GM12872 (cell line): ENCODE measurements at regions not wholly inside any gene's neighbourhood (a gene's known extent, or its start where the extent isn't known, plus 50 kb on each side); places are given as distances from the start of the nearest gene placed in this dataset.

ENCODE experiments used
- CTCF ChIP-seq: IDR thresholded peaks from 3 replicates; pipeline ENCODE4 v1.5.1; 2011; ENCODE audit warnings: low read depth, mild to moderate bottlenecking, low read length, moderate library complexity; ENCODE audit not compliant: insufficient read depth

GRCh38 chr18:961644-962355 is 57.1 kb downstream of the ADCYAP1 start:
- TF ChIP-seq CTCF: peak; percentile 86

GRCh38 chr18:963276-963675 is 58.6 kb downstream of the ADCYAP1 start:
- no peak for TF ChIP-seq CTCF

- no peak for TF ChIP-seq CTCF
These were observed 61.5 kb downstream of the ADCYAP1 start for GRCh38 chr18:965921-966758.

GRCh38 chr18:966759-967576 is 62.3 kb downstream of the ADCYAP1 start:
- no peak for TF ChIP-seq CTCF

GRCh38 chr18:980586-980985 is 75.9 kb downstream of the ADCYAP1 start:
- no peak for TF ChIP-seq CTCF

GRCh38 chr18:984004-984403 is 79.3 kb downstream of the ADCYAP1 start:
- TF ChIP-seq CTCF: no peak

- TF ChIP-seq CTCF: no peak
These were observed 80.6 kb downstream of the ADCYAP1 start for GRCh38 chr18:985212-985661.
